ENCODE measurements at regions not wholly inside any gene's neighbourhood (a gene's known extent, or its start where the extent isn't known, plus 50 kb on each side); places are given as distances from the start of the nearest gene placed in this dataset.

DNA sequence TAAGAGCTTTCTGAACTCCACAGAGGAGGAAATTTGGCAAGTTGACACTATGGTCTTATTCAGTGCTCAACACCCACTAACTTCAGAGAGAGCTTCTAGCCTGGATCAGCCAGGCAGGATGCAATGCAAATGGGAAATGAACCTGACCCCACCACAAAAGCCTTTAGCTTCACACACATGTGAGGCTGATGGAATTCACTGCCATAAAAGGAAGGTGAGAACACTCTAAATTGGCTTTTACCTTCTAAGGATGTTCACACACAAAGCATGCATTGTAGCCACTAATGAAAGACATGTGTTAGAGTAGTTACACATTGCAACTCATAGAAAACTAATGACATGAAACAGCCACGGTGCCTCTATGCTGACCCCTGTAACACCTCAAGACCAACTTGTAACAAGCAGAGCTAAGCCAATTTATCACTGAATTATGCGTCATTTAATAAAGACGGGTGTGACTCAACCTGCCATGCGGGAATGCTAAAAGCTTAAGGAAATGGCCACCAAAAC is 262.1 kb downstream of the HACE1 start:
- TF ChIP-seq GATA2 (IDR thresholded peaks at IDR 0.05; ENCODE audit: low read depth, low read length) (no peak), GATA3 (IDR thresholded peaks at IDR 0.05; ENCODE audit: low read depth, low read length) (no peak)

Data from SH-SY5Y (cell line).